ENCODE measurements at regions not wholly inside any gene's neighbourhood (a gene's known extent, or its start where the extent isn't known, plus 50 kb on each side); places are given as distances from the start of the nearest gene placed in this dataset.

GRCh38 chr18:64562651-64563050, 413.8 kb upstream of the LINC00305 start:
- TF ChIP-seq, protein P1, sequence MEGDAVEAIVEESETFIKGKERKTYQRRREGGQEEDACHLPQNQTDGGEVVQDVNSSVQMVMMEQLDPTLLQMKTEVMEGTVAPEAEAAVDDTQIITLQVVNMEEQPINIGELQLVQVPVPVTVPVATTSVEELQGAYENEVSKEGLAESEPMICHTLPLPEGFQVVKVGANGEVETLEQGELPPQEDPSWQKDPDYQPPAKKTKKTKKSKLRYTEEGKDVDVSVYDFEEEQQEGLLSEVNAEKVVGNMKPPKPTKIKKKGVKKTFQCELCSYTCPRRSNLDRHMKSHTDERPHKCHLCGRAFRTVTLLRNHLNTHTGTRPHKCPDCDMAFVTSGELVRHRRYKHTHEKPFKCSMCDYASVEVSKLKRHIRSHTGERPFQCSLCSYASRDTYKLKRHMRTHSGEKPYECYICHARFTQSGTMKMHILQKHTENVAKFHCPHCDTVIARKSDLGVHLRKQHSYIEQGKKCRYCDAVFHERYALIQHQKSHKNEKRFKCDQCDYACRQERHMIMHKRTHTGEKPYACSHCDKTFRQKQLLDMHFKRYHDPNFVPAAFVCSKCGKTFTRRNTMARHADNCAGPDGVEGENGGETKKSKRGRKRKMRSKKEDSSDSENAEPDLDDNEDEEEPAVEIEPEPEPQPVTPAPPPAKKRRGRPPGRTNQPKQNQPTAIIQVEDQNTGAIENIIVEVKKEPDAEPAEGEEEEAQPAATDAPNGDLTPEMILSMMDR (conservative IDR thresholded peaks at IDR 0.05) = no peak
- H3K27ac ChIP-seq = no peak overlapping the region

GRCh38 chr18:64546451-64546850, 397.6 kb upstream of the LINC00305 start:
- TF ChIP-seq, protein P1 (conservative IDR thresholded peaks at IDR 0.05) = no peak
- no peak overlapping the region for H3K27ac ChIP-seq

- H3K27ac ChIP-seq = no peak overlapping the region
- TF ChIP-seq, protein P1 (conservative IDR thresholded peaks at IDR 0.05) = no peak
These were observed 391.0 kb upstream of the LINC00305 start for GRCh38 chr18:64539847-64540246.

- H3K27ac ChIP-seq = no peak overlapping the region
- TF ChIP-seq, protein P1 (conservative IDR thresholded peaks at IDR 0.05) = no peak
These were observed 379.8 kb upstream of the LINC00305 start for GRCh38 chr18:64528646-64529045.

- no peak overlapping the region for H3K27ac ChIP-seq
- TF ChIP-seq, protein P1 (conservative IDR thresholded peaks at IDR 0.05) = no peak
These were observed 370.3 kb upstream of the LINC00305 start for GRCh38 chr18:64519201-64519600.

- no peak overlapping the region for H3K27ac ChIP-seq
- TF ChIP-seq, protein P1 (conservative IDR thresholded peaks at IDR 0.05) = no peak
These were observed 369.3 kb upstream of the LINC00305 start for GRCh38 chr18:64518191-64518590.

GRCh38 chr18:64513401-64513800, 364.5 kb upstream of the LINC00305 start:
- no peak overlapping the region for H3K27ac ChIP-seq
- TF ChIP-seq, protein P1 (conservative IDR thresholded peaks at IDR 0.05) = no peak

DNA sequence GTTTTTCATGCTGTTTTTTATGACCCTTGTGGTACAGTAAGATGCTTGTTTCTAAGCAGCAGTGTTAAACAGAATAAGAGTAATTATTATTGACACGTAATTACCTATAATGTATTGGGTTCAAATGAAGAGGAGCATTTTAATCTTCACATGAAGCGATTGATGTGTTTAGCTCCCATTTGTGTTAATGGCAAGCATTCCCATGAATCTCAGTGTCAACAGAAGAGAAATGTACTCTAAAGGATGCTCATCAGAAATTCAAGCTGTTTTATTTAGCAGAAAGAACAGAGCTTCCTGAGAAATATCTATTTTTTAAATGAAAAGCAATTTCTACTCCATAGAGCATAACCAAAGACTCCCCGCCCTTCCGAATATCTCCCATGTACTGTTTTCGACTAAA, 341.3 kb upstream of the LINC00305 start:
- TF ChIP-seq, protein P1 (conservative IDR thresholded peaks at IDR 0.05) = no peak
- H3K27ac ChIP-seq = no peak overlapping the region

Data from VCaP (cell line).